GM19438 (cell line): ENCODE measurements at regions not wholly inside any gene's neighbourhood (a gene's known extent, or its start where the extent isn't known, plus 50 kb on each side); places are given as distances from the start of the nearest gene placed in this dataset.

ENCODE experiments used
- ATAC-seq: cut with Tn5 transposase; IDR thresholded peaks from one replicate; pipeline ENCODE4 v1.9.1; 2021; ENCODE audit warnings: low read depth; ENCODE audit not compliant: unreplicated experiment

DNA sequence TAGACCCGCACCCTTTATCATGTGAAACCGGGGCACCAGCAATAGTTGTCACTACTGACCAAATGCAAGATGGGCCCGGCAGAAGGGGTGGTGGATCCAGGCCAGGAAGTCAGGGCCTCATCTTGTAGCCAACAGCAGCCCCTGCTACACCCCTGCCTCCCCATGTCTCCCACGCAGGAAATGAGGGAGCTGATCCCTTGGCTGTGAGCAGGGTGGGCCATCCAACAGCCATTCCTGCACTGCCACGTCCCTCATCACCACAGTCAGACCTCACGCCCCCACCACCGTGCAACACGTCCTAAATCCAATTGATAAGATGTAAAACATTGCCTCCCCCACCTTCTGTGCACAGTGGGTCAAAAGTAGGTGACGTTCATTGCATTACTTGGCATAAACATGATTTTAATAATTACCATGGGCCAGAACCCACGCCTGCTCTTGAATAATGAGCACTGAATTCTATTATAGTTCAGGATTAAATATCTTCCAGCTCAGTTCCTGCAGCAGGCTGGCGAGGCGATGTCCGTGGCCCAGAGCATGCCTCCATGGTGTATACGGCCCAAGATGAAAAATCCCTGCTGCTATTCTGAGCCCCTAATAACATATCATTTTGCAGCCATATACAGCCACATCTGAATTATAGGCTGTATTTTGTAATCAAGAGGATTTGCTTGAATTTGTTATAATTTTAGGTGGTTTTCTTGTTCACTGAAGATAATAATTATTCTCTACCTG, 1373.8 kb downstream of the BRD1 start:
- ATAC-seq: no peak

DNA sequence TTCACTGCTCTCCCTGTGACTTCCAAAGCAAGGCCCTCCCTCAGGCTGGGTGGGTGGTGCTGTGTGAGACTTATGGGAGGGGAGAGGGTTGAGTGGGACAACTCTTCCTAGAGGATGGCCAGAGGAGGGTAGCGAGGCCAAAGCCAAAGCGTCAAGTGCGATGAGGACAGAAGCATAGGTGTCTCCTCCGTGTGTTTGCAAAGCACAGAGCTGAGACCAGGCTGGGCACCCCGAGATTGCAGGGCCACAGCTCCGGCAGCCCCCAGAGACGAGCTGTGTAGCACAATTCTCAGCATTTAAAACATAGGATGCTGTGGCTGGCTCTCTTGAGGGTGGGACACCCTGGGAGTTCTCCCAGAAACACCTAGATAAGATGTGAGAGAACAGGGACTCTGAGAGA, 1374.5 kb downstream of the BRD1 start:
- ATAC-seq: no peak

DNA sequence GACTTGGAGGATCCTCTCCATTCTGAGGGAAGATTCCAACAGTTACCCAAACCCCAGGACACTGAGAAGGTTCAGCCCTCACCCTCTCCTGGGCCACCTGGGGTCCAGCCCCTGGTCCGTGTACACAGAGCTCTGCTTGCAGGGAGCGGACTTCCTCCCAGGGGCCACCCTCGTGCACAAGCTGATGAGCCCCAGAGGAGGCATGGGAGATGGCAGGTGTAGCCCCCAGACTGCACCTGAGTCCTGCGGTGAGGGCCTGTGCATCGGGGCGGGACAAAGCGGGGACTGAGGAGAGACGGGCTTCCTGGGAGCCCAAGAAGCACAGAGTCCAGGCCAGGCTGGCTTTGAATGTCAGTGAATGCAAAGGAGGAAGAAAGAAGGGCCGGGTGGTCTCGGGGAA, 1374.9 kb downstream of the BRD1 start:
- no peak for ATAC-seq

DNA sequence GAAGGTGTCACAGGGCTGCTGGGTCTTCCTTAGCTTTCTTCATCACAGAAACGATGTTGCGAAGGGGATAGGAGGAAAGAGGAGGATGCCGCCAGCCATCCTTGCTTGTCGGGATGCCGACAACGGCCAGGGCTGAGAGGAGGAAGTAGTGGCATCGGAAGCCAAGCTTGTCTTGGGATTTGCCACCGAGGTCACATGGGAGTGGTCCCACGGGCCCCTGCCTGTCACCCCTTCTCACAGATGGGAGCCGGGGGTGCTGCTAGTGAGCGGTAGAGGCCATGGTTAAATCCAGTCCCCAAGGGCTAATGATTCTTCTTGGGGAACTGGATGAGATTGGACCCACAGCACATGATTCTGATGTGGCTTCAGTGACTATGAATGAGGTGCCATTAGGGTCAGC, 1375.8 kb downstream of the BRD1 start:
- ATAC-seq: no peak

DNA sequence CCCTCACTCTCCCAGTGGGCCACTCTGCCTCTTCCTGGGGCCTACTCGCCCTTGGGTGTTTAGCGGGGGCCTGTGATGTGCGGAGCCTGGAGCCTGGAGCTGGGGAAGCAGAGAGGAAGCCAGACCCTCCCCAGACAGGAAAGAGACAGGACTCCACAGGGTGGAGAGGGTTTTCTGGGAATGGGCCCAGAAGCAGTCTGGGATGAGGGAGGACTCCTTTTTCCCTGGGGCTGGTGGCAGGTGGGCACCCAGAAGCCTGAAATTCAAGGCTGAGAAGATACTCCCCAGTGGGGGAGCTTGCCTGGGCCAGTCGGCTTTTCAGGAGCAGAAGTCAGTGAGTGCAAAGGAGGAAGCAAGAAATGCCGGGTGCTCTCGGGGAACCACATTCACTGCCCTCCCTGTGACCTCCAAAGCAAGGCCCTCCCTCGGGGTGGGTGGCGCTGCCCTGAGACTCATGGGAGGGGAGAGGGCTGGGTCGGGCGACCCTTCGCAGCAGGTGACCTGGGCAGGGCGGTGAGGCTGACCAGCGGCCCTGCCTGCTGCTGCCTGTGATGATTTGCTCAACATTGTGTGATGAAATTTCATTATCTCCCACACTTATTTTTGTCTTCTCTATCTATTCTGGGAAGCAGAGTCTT, 1377.4 kb downstream of the BRD1 start:
- no peak for ATAC-seq

DNA sequence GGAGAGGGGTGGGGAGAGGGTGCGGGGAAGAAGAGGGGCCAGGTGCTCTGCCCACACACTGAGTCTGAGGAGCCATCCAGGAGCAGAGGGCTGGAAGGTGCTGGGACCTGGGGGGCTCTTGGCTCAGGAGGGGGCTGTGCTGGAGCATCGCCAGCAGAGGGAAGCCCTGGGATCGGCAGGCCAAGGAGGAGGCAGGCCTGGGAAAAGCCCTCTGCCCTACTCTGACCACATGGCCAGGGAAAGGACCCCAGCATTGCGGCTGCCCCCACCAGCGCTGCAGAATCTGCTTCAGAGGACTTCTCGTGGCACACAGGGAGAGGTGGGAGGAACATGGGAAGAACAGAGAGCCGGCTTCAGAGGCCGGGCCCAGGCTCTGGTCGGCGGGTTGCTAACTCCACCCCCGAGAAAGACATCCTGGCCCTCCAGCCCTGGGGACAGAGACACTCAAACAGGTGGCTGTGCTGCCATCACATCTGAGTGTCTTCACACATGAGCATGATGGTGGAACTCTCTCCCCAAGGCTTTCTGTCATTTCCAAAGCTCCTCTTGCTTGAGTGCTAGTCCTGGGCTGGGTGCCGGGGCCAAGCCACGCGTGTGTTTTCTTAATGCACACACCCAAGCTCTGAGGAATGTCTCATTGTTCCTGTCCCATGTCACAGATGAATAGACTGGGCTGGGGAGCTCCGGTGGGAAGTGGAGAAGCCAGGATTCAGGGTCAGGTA, 1378.0 kb downstream of the BRD1 start:
- ATAC-seq: no peak

DNA sequence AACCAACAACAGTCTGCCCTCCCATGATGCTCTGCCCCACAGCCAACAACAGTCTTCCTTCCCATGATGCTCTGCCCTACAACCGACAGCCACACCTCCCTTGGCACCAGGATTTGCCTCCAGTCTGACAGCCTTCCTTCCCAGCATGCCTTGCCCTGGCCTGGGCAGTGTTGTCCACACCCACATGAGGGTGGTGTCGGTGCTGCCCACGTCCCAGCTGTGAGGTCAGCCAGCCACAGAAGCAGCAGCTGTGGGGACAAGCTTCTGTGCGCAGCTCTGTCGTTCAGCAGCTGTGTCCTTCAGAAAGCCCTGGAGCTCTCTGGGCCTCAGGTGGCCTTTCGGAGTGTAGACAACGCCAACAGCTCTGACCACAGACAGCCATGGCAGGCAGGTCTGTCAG, 1378.9 kb downstream of the BRD1 start:
- ATAC-seq: no peak

DNA sequence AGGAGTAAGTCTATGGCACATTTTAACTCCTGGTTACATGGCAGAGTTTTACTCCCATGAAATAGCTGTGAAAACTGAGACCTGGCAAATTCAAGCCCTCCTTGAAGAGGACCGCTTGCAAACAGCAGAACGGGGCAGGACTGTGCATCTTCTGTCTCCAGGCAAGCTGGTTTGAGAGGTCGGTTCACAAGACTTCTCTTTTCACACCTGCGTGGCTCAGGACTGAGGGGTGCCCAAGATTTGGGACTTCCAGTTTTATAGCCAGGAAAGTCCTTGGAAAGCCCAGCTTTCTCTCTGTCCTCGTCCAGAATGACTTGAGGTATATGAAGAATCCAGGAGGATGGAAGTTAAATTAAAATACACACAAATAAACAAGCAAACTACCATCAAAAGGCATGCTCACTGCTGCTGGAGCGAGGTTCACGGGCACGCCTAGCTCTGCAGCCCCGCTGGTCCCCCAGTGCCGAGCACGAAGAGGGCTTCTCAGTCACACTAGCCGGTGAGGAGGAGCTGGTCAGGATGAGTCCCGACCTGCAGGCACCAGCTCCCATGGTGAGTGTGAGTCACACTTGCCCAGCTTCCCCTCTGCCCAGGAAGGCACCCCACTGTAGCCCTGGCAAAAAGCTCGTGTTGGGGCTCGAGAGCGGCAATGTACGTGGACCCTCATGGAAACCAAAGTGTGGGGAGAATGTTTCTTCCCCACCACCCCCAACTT, 1382.4 kb downstream of the BRD1 start:
- ATAC-seq: no peak

DNA sequence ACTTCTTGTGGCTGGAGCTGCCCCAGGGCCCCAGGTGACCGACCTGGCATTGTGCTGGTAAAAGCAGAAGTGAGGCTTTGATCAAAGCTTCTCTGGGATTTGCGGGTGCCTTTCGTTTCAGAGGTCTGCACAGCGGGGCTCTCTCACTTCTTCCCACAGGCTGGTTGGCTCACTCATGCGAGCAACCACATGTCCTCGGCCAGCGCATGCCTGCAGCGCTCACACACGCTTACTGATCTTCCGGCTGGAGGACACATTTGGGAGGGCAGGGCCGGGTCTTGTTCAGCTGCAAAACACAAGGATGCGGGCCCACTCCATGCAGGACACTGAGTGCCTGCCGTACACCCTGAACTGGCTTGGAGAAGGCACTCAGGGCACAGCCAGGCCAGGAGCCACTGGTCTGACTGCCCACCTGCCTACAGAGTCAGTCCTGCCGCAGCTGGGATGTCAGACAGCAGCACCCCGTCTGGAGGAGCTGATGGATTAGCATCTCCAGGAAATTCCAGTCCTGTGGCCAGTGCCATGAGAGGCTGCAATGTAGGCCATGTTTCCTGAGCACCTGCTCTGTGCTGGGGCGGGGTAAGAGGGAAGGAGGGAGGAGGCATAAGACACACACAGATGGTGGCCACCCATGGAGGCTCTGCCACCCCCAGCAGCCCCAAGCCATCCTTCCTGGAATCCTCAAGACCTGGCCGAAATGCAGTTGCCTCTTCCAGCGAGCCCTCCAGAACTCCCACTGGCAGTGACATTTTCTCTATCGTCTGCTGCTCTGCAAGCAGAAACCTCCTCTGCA, 1383.2 kb downstream of the BRD1 start:
- peak; percentile 91 for ATAC-seq

DNA sequence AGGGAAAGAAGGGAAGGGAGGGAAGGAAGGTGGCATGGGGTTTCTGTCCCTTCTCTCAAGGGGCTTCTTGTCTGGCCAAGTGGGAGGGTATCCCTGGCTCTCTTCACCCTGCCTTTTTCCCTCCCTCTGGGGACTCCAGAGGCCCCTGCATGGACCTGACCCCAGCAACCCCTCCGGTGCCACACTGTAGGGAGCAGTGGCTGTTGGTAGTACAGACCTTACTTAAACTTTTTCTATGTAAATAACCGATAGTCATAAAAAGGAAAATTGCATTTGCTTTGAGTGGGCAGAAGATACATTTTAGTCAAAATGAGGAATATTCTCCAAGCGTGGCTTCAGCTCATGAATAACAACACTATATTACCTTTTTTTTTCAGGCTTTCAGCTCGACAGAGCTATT, 1384.0 kb downstream of the BRD1 start:
- no peak for ATAC-seq

DNA sequence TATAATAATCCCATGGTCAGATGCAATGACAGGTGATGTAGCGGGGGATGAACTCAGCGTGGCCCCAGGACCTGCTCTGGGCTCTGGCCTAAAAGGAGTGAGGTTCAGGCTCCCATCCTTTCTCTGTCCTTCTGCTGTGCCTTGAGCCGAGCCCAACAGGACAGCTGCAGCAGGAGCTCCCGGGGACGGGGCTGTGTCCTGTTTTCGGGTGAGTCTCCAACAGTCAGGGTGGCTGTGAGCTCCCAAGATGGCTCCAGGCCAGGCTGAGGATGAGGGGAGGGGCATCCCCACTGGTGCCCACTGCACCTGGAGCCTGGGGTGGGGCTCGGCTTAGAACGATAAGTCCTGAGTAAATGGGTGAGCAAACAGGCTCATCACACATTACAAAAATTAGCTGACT, 1385.0 kb downstream of the BRD1 start:
- no peak for ATAC-seq

DNA sequence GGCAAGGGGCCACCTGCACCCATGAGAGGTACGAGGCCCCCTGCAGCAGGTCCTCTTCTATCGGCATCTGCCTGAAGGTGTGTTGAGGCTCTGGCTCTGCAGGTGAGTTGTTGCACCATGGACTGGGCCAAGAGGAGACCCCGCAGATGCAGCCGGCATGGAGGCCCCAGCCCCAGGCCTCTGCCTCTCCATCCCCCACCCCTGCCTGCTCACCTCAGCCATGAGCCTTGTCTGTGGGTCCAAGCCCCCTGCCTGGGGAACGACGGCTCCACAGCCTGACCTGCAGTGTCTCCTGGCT, 1386.2 kb downstream of the BRD1 start:
- no peak for ATAC-seq

DNA sequence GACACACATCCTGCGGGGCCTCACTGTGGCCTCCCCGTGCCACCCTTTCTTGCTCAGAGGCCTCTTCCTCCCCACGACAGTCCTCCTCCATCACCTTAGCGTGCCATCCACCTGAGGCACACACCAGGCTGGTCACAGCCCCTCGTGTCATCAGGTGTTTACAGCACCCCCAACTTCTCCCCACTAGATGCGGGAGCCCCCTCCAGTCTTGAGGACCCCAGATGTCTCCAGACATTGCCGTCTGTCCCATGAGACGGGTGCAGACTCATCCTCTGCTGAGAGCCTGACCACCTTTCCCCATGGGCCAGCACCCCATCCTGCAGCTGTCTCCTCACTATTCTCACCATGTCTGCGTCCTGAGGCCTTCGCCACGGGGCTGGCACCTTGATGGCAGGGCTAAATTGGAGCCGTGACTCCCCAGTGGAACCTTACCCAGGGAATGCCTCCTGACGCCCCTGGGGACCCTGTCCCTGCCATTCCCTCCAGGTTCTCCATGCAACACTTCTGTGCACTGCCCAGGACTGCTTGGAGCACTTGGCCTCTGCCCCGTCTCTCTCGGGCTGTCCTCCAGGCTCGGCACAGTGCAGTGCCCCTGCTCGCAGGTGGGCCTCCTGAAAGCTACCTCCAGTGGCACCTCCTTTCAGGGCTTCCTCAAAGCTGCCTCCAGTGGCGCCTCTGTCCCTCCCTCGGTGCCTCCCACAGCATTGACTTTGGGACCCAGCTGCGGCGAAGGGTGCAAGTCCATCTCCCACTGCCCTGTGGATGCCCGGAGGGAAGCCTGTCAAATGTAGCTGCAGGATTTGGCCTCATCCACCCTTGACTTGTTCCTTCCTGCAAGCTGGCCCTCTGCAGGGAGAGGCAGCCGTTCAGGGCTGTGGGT, 1386.8 kb downstream of the BRD1 start:
- no peak for ATAC-seq

DNA sequence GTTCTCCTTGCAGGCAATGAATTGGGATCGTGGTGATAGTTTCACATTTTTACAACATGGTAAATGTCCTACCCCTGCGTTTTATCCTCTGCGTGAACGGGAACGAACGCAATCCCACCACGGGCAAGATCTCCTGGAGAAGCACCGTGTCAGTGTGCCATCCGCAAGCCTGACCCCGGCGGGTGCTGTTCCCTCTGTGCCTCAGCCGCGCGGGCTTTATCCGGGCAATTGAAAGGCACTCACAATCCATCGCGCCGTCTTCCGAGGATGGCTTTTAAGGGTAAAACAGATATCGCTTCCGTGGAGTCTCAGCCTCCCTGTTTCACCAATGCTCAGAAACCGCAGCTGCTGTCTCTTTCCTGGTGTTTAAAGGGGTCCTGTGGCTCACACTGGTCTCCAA, 1387.5 kb downstream of the BRD1 start:
- ATAC-seq: no peak

DNA sequence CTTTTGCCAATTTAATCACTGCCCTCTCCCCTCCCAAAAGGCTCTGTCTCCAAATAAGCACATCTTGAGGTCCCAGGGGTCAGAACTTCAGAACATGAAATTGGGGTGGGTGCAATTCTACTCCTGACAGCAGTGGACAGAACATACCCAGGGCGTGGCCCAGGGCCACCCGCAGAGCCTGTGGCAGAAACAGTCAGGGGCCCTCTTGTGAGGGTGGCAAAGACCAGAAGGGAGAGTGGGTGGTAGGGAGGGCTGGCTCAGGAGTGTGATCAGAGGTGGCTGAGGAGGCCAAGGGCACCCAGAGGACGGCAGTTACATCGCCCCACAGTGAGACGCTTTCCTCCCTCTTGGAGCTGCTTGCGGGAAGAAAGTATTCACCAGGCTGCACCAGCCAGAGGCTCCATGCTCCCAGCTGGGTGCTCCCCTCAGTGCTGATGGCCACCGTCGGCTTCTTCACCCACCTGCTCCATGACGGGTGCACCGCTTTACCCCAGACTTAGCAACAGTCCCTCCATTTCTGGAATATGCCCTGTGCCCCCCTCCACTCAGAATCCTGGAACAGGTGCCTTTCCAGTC, 1388.0 kb downstream of the BRD1 start:
- ATAC-seq: no peak

DNA sequence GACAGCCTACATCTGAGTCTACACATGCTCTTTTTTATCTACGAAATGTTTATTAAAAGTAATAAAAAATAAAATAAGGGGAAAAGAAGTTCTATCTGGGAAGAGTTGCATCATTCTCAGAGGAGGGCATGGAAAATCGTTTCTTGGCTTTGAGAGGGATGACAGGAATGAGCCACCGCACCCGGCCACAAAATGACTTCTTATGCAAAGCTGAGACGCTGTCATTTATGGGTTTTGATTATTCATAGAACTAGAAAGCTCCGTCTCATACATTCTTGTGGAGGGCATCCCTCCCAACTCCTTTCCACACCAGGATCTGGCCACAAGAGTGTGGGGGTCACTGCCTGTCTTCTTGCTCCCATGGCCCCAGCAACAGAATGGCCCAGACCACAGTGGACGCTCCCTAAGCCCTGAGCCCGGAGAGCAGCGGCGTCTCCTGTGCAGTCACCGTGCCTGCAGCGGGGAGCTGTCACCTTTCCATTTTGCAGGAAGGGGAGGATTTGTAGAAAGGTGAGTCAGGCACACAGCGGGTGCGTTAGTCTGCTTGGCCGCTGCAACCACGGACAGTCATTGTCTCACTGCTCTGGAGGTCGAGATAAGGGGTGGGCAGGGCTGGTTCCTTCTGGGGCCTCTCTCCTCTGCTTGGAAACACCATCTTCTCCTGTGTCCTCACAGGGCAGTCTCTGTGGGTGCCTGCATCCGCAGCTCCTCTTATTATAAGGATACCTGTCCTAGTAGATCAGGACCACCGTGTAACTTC, 1388.7 kb downstream of the BRD1 start:
- no peak for ATAC-seq

DNA sequence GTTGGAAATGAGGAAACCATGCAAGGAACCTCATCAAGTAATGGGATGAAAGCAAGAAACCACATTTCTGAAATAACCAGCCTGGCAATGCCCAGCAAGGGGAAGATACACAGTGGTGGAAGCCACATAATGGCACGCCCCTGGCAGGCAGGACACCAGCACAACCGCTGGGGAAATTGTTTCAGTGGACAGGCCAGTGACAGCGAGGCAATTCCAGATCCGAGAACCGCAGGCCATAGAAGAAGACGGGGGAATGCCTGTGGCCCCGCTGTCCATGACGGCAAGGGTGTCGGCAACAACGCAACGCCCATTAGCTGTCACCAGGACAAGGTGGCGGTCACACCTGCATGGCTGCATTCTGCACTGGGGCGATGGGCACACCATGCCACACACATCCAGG, 1389.6 kb downstream of the BRD1 start:
- no peak for ATAC-seq

DNA sequence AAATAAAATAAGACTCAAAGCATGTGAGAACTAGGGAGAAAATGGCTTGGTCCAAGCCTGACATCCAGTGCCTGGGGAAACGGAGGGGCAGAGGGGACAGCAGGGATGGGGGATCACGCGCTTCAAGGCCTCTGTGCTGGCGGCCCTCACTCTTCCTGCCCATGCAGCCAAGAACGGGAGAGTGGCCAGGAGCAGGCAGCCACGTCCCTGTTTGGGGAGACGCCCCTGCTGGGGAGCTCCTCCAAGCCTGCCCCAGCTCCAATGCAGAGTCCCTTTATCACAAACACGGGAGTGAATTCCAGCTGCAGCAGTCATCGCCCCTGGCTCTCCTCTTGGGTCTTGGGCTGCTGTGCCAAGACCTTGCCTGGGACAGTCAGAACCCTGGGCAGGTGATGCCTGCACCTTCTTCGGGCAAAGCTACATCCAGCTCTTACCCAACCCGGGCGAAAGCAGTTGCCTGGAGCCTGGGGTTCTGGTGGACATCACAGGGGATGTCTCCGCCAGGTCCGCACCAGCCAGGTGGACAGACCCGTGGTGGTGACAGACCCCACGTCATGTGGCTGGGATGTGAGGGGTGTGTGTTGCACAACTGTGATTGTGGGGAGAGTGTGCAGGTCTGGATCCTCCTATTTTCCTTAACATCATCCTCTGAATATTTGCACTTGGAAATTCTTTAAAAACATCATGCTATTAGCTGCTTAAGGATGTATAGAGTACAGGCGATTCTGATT, 1391.3 kb downstream of the BRD1 start:
- ATAC-seq: no peak
